Lung (tissue), 11 donors: ENCODE measurements at regions not wholly inside any gene's neighbourhood (a gene's known extent, or its start where the extent isn't known, plus 50 kb on each side); places are given as distances from the start of the nearest gene placed in this dataset.

Experiments used
- ATAC-seq: fragments of 200-7000 bp; cut with Tn5 transposase; one replicate; pipeline ENCODE4 v1.9.1; 2020; ENCODE audit warnings: moderate number of reproducible peaks; ENCODE audit not compliant: insufficient read depth, low FRiP score
- DNase-seq, 3 donors: peaks; one replicate each; pipeline ENCODE4 v3.0.0-alpha.2; 2013 to 2017
- H3K27ac ChIP-seq, 2 donors: one replicate each; pipeline ENCODE4 v1.5.1; 2013; ENCODE audit warnings: mild to moderate bottlenecking in 2 of 2, moderate library complexity in 2 of 2, control low read depth in 1 of 2, inconsistent platforms in 1 of 2, low read depth in 1 of 2, low read length in 1 of 2
- H3K27me3 ChIP-seq, 3 donors: one replicate each; pipeline ENCODE4 v1.5.1; 2013; ENCODE audit warnings: low read length in 2 of 3; ENCODE audit not compliant: control insufficient read depth in 3 of 3, insufficient read depth in 3 of 3
- H3K36me3 ChIP-seq, 4 donors: one replicate each; pipeline ENCODE4 v1.5.1; 2013; ENCODE audit warnings: low read length in 4 of 4, mild to moderate bottlenecking in 1 of 4, moderate library complexity in 1 of 4; ENCODE audit not compliant: control insufficient read depth in 4 of 4, insufficient read depth in 4 of 4
- H3K4me1 ChIP-seq, 5 donors: one replicate each; pipeline ENCODE4 v1.5.1; 2013; ENCODE audit warnings: low read length in 5 of 5, mild to moderate bottlenecking in 2 of 5, moderate library complexity in 1 of 5; ENCODE audit not compliant: control insufficient read depth in 5 of 5, insufficient read depth in 5 of 5
- H3K4me3 ChIP-seq: one replicate; pipeline ENCODE4 v1.5.1; 2013; ENCODE audit warnings: mild to moderate bottlenecking, control low read depth, moderate library complexity
- H3K9ac ChIP-seq, 2 donors: one replicate each; pipeline ENCODE4 v1.5.1; 2013; ENCODE audit warnings: low read length in 2 of 2, control low read depth in 1 of 2; ENCODE audit not compliant: insufficient read depth in 1 of 2
- H3K9me3 ChIP-seq, 4 donors: one replicate each; pipeline ENCODE4 v1.5.1; 2013; ENCODE audit warnings: low read length in 3 of 4, mild to moderate bottlenecking in 1 of 4, moderate library complexity in 1 of 4; ENCODE audit not compliant: control insufficient read depth in 4 of 4, insufficient read depth in 3 of 4
- WGBS, 2 donors: extraction: QIAGEN DNeasy Blood & Tissue Kit; methylation state at CpG; one replicate each; pipeline ENCODE4 v1.1.7; 2013; 5-methylcytosine and 5-hydroxymethylcytosine counted together
- TF ChIP-seq, protein P1 (sequence below): IDR thresholded peaks from 2 replicates; pipeline ENCODE4 v1.5.1; 2012; ENCODE audit warnings: mild to moderate bottlenecking; ENCODE audit errors: control extremely low read depth, extremely low read depth
- donor health status: control.
- donor health status: control.
- donor health status: Bipolar disorder and iron deficiency.
- donor health status: healthy.
- donor health status: DM: yes; HTN: yes; CAD: no.

DNA sequence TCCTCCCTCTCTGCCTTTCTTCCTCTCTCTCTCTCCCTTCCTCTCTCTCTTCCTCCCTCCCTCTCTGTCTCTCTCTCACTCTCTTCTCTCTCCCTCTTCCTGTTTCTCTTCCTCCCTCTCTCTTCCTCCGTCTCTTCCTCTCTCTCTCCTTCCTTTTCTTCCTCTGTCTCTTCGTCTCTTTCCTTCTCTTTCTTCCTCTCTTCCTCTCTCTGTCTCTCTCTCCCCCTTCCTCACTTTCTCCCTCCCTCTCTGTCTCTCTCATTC is 295.3 kb downstream of the ASMT start:
- DNase-seq (no peak), ATAC-seq (no peak)
- H3K27me3 ChIP-seq: no peaks in the 10 kb centered on the region
- H3K9me3 ChIP-seq: peaks cover 0 to 13% (median 0%) of the 10 kb centered on the region in 4 donors
- H3K4me3 ChIP-seq: no peak overlapping the region
- no peak overlapping the region for H3K9ac ChIP-seq
- H3K4me1 ChIP-seq: peaks cover 0 to 2% (median 0%) of the 10 kb centered on the region in 5 donors
- H3K36me3 ChIP-seq: no peaks in the 10 kb centered on the region
- 61 to 64% methylated on average over 2 of the region's 2 CpGs for WGBS, 2 donors
- no peak overlapping the region for H3K27ac ChIP-seq
- TF ChIP-seq, protein P1, sequence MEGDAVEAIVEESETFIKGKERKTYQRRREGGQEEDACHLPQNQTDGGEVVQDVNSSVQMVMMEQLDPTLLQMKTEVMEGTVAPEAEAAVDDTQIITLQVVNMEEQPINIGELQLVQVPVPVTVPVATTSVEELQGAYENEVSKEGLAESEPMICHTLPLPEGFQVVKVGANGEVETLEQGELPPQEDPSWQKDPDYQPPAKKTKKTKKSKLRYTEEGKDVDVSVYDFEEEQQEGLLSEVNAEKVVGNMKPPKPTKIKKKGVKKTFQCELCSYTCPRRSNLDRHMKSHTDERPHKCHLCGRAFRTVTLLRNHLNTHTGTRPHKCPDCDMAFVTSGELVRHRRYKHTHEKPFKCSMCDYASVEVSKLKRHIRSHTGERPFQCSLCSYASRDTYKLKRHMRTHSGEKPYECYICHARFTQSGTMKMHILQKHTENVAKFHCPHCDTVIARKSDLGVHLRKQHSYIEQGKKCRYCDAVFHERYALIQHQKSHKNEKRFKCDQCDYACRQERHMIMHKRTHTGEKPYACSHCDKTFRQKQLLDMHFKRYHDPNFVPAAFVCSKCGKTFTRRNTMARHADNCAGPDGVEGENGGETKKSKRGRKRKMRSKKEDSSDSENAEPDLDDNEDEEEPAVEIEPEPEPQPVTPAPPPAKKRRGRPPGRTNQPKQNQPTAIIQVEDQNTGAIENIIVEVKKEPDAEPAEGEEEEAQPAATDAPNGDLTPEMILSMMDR: no peak

DNA sequence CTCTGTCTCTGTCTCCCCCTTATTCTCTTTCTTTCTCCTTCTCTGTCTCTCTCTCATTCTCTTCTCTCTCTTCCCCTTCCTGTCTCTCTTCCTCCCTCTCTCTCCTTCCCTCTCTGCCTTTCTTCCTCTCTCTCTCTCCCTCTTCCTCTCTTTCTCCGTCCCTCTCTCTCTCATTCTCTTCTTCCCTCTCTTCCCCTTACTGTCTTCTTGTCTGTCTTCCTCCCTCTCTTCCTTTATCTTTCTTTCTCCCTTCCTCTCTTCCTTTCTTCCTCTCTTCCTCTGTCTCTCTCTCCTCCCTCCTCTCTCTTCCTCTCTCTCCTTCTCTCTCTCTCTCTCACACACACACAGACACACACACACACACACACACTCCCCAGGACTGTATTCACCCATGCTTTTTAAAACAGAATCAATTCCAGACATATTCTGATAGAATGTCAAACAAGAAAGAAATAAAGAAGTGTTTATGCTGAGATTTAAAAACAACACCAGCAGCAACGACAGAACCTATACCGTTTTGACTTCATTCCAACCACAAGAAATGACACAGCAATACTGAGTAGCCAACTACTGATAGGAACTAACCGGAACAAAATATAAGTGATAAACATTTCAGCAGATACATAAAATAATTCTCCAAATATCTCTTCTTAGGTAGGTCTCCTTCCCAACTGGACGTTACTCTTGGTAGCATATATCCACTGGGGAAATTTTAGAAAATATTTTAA is 296.7 kb downstream of the ASMT start:
- no peak overlapping the region for H3K27ac ChIP-seq
- DNase-seq: no peak
- H3K36me3 ChIP-seq: no peaks in the 10 kb centered on the region
- H3K27me3 ChIP-seq: no peaks in the 10 kb centered on the region
- no peak overlapping the region for H3K9ac ChIP-seq
- no peak for ATAC-seq
- no peak overlapping the region for H3K4me3 ChIP-seq
- H3K4me1 ChIP-seq: peaks cover 0 to 2% (median 0%) of the 10 kb centered on the region in 5 donors
- peaks cover 0 to 6% (median 0%) of the 10 kb centered on the region in 4 donors for H3K9me3 ChIP-seq
- TF ChIP-seq, protein P1: no peak
- 33 to 39% methylated on average over 5 of the region's 5 CpGs for WGBS, 2 donors

DNA sequence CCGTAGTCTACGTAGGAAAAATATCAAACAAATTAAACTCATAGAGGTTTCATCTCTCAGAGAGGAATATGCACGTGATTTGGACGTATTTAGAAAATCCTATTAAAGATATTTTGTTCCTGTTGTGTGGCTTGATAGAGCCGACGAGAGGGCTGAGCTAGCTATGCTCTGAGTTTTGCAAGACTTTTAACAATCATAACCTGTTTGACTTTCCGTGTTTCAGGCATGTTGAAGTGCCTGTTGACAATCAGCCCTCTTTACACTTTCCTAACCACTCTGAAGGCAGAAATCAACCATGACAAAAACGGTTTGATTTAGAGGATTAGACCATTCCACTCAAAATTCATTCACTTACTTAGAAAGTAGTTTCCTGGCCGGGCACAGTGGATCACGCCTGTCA is 297.3 kb downstream of the ASMT start:
- TF ChIP-seq, protein P1: no peak
- Histone ChIP-seq H3K27ac (no peak overlapping the region), H3K36me3 (no peaks in the 10 kb centered on the region), H3K9me3 (peaks cover 0 to 6% (median 0%) of the 10 kb centered on the region in 4 donors), H3K9ac (no peak overlapping the region), H3K4me1 (peaks cover 0 to 2% (median 0%) of the 10 kb centered on the region in 5 donors), H3K4me3 (no peak overlapping the region), H3K27me3 (no peaks in the 10 kb centered on the region)
- WGBS, 2 donors: 62 to 73% methylated on average over 10 of the region's 10 CpGs
- ATAC-seq (no peak), DNase-seq (peak in 2 of 3 donors; percentile 13 to 34)
